Lower leg skin (tissue), 3 donors: ENCODE measurements at regions not wholly inside any gene's neighbourhood (a gene's known extent, or its start where the extent isn't known, plus 50 kb on each side); places are given as distances from the start of the nearest gene placed in this dataset.

Source experiments
- POLR2A ChIP-seq, 2 donors: fragments of 450-650 bp; IDR thresholded peaks; one replicate each; pipeline ENCODE4 v1.6.1; 2016 to 2017; ENCODE audit warnings: antibody characterized with exemption in 2 of 2, mild to moderate bottlenecking in 1 of 2, moderate library complexity in 1 of 2
- TF ChIP-seq, protein P1 (sequence below), 3 donors: fragments of 450-650 bp; IDR thresholded peaks; one replicate each; pipeline ENCODE4 v1.5.1; 2016; ENCODE audit warnings: antibody characterized with exemption in 3 of 3, mild to moderate bottlenecking in 3 of 3, moderate library complexity in 2 of 3

DNA sequence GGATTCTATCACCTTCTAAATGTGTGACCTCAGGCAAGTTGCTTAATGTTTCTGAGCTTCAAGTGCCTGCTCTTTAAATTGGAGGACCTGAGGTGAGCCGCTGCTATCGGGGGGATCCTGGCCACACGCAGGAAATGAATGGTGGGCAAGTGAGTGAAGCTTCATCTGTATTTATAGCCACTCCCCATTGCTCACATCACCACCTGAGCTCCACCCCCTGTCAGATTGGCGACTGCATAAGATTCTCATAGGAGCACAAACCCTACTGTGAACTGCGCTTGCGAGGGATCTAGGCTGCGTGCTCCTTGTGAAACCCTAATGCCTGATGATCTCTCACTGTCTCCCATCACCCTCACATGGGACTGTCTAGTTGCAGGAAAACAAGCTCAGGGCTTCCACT, 158.6 kb upstream of the CCND2 start:
- TF ChIP-seq, protein P1, sequence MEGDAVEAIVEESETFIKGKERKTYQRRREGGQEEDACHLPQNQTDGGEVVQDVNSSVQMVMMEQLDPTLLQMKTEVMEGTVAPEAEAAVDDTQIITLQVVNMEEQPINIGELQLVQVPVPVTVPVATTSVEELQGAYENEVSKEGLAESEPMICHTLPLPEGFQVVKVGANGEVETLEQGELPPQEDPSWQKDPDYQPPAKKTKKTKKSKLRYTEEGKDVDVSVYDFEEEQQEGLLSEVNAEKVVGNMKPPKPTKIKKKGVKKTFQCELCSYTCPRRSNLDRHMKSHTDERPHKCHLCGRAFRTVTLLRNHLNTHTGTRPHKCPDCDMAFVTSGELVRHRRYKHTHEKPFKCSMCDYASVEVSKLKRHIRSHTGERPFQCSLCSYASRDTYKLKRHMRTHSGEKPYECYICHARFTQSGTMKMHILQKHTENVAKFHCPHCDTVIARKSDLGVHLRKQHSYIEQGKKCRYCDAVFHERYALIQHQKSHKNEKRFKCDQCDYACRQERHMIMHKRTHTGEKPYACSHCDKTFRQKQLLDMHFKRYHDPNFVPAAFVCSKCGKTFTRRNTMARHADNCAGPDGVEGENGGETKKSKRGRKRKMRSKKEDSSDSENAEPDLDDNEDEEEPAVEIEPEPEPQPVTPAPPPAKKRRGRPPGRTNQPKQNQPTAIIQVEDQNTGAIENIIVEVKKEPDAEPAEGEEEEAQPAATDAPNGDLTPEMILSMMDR (IDR thresholded peaks at IDR 0.05): no peak
- no peak for TF ChIP-seq POLR2A (IDR thresholded peaks at IDR 0.05)
